Calu3 (cell line): ENCODE measurements at regions not wholly inside any gene's neighbourhood (a gene's known extent, or its start where the extent isn't known, plus 50 kb on each side); places are given as distances from the start of the nearest gene placed in this dataset.
"Not testable (repeated sequence)": the region's sequence is repeated elsewhere in the genome, so short reads cannot be mapped to it uniquely, and the experiment has no call there.

Source experiments
- BruUV-seq: library from RNA; stranded (reverse); fragments of 400-500 nt; replicated peaks from 2 replicates; lab custom pipeline; 2021; lab: Mats Ljungman, UMichigan
- CTCF ChIA-PET: fragments of 300-600 bp; sonication (Branson Sonifier 250); formaldehyde crosslinking; loops from one replicate; lab custom pipeline; 2022; ENCODE audit warnings: antibody characterized with exemption; lab: Charles Lee
- DNase-seq: peaks from one replicate; pipeline ENCODE4 v3.0.0; 2022
- H3K27ac Mint-ChIP-seq: one replicate; pipeline ENCODE4 v1.8.0; 2022; ENCODE audit warnings: mixed read lengths; ENCODE audit not compliant: unreplicated experiment
- H3K27me3 Mint-ChIP-seq: one replicate; pipeline ENCODE4 v1.8.0; 2022; ENCODE audit warnings: mixed read lengths; ENCODE audit not compliant: unreplicated experiment
- H3K36me3 Mint-ChIP-seq: one replicate; pipeline ENCODE4 v1.8.0; 2022; ENCODE audit warnings: mild to moderate bottlenecking, moderate library complexity, mixed read lengths; ENCODE audit not compliant: insufficient read depth, unreplicated experiment
- H3K4me1 Mint-ChIP-seq: one replicate; pipeline ENCODE4 v1.8.0; 2022; ENCODE audit warnings: mild to moderate bottlenecking, low read depth, mixed read lengths; ENCODE audit not compliant: unreplicated experiment
- H3K4me3 Mint-ChIP-seq: one replicate; pipeline ENCODE4 v1.8.0; 2022; ENCODE audit warnings: mild to moderate bottlenecking, low read depth, moderate library complexity, mixed read lengths; ENCODE audit not compliant: unreplicated experiment
- H3K9me3 Mint-ChIP-seq: one replicate; pipeline ENCODE4 v1.8.0; 2022; ENCODE audit warnings: low read depth, mixed read lengths; ENCODE audit not compliant: unreplicated experiment
- intact Hi-C: fragments of 100-400 bp; cut with micrococcal nuclease; formaldehyde crosslinking; loops from one replicate; pipeline ENCODE4 v1.10.0; 2022; ENCODE audit not compliant: unreplicated experiment
- TF ChIP-seq, protein P1 (sequence below): fragments of 200-600 bp; IDR thresholded peaks from one replicate; pipeline ENCODE4 v1.8.0; 2022; ENCODE audit warnings: antibody characterized with exemption; ENCODE audit not compliant: unreplicated experiment

DNA sequence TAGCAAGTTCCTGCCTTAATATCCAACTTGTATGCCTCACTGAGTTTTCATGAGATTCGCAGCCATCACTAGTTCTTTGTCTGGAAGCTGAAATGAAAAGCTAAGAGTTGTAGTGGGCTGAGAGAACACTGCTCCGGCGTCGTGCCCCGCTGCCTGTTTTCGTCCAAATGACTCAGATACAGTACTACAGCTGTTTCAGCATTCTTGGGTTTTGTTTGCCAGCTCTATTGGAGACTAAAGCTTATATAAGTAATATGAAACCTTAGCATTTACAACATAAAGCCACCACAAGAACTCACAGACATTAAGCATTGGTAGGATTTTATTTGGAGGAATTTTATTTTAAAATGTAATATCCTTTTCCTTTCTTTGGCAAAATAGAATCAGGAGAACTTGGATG lies 299.7 kb downstream of the DLEU7 start:
- CTCF ChIA-PET = no interaction called here
- H3K4me3 Mint-ChIP-seq = no peak overlapping the region
- intact Hi-C loops = no loop called here
- TF ChIP-seq, protein P1, sequence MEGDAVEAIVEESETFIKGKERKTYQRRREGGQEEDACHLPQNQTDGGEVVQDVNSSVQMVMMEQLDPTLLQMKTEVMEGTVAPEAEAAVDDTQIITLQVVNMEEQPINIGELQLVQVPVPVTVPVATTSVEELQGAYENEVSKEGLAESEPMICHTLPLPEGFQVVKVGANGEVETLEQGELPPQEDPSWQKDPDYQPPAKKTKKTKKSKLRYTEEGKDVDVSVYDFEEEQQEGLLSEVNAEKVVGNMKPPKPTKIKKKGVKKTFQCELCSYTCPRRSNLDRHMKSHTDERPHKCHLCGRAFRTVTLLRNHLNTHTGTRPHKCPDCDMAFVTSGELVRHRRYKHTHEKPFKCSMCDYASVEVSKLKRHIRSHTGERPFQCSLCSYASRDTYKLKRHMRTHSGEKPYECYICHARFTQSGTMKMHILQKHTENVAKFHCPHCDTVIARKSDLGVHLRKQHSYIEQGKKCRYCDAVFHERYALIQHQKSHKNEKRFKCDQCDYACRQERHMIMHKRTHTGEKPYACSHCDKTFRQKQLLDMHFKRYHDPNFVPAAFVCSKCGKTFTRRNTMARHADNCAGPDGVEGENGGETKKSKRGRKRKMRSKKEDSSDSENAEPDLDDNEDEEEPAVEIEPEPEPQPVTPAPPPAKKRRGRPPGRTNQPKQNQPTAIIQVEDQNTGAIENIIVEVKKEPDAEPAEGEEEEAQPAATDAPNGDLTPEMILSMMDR = no peak
- H3K4me1 Mint-ChIP-seq = no peaks in the 10 kb centered on the region
- no peaks in the 10 kb centered on the region for H3K36me3 Mint-ChIP-seq
- no TSS peak for BruUV-seq
- DNase-seq = no peak
- H3K27me3 Mint-ChIP-seq = no peaks in the 10 kb centered on the region
- H3K27ac Mint-ChIP-seq = no peak overlapping the region
- no peaks in the 10 kb centered on the region for H3K9me3 Mint-ChIP-seq

DNA sequence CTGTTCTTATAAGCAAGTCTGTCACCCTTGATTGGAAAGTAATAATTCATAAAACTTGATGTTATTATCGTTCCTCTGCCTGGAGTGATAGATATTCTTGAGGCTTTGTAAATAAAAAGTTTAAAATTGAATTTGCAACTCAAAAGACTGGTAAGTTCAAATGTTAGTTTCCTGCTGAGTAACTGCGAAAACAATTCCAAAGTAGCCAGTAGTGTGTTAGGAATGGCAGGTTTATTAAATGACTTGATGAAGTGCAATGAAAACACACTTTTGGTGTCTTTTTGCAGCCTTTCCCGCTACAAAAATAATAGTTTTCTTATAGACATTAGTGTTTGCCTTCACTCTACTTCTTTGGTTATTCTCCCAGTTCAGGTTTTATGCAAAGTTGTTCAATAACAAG lies 299.3 kb downstream of the DLEU7 start:
- CTCF ChIA-PET = no interaction called here
- H3K36me3 Mint-ChIP-seq = no peaks in the 10 kb centered on the region
- H3K27ac Mint-ChIP-seq = no peak overlapping the region
- no peaks in the 10 kb centered on the region for H3K4me1 Mint-ChIP-seq
- H3K9me3 Mint-ChIP-seq = no peaks in the 10 kb centered on the region
- H3K27me3 Mint-ChIP-seq = no peaks in the 10 kb centered on the region
- no peak for DNase-seq
- BruUV-seq = no TSS peak
- intact Hi-C loops = no loop called here
- TF ChIP-seq, protein P1 = no peak
- H3K4me3 Mint-ChIP-seq = no peak overlapping the region

DNA sequence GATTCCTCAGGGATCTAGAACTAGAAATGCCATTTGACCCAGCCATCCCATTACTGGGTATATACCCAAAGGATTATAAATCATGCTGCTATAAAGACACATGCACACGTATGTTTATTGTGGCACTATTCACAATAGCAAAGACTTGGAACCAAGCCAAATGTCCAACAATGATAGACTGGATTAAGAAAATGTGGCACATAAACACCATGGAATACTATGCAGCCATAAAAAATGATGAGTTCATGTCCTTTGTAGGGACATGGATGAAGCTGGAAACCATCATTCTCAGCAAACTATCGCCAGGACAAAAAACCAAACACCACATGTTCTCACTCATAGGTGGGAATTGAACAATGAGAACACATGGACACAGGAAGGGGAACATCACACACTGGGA lies 296.3 kb downstream of the DLEU7 start:
- intact Hi-C loops, H3K9me3 Mint-ChIP-seq, H3K27me3 Mint-ChIP-seq, H3K27ac Mint-ChIP-seq, H3K4me1 Mint-ChIP-seq, CTCF ChIA-PET, H3K4me3 Mint-ChIP-seq, H3K36me3 Mint-ChIP-seq, BruUV-seq, DNase-seq: not testable (repeated sequence)

DNA sequence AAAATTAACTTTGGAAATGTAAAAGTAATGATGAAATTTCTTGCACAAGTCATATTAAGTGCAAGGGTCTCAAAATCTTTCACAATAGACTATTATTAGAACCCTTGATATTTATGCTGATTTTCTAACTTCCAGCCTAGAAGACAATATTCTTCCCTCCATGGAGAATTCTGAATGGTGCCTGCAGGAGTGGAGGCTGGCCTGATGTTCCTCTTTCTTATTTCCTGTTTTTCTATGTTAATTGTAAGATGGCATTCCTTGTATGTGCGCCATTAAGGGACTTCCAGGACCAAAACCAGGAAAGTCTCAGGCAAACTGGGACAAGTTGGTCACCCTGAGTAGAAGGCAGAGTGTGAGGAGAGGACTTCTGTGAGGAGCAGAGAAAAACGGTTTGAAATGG lies 294.9 kb downstream of the DLEU7 start:
- no peak for DNase-seq
- BruUV-seq = no TSS peak
- Mint-ChIP-seq H3K27me3 (no peaks in the 10 kb centered on the region), H3K27ac (no peak overlapping the region), H3K4me3 (no peak overlapping the region), H3K4me1 (no peaks in the 10 kb centered on the region), H3K9me3 (no peaks in the 10 kb centered on the region), H3K36me3 (no peaks in the 10 kb centered on the region)
- intact Hi-C loops = no loop called here
- TF ChIP-seq, protein P1 = no peak
- CTCF ChIA-PET = no interaction called here

DNA sequence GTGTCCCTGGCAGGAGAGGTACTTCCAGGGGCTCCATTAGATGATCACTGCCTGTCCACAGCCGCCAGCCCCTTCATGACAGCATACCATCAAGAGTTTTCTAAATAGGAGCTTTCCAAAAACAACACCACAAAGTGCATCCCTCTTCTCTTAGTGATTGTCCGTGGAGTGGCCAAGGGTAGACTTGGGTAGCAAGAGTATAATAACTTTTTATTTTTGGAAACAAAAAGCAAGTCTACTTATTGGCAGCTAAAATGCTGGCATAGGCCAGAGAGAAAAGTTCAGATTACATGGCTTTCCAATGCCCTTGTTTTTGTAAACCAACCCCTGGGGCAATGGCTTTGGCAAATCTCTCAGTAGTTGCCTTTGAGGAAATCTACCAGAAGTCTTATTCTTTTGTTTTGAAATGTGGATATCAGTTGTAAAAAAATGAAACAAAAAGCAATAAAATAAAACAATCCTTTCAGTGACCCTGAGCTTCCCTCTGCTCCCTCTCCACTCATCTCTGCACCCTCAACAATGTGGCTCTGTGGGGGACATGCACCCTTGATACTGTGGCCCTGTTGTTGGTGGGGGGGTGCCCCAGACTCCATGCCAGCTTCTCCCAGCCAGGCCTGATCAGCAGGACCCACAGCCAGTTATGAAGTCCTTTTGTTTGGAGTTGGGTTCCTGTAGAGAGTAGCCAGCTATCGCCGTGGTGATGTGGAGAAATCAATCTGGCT lies 294.1 kb downstream of the DLEU7 start:
- TF ChIP-seq, protein P1 = no peak
- H3K9me3 Mint-ChIP-seq = no peaks in the 10 kb centered on the region
- BruUV-seq = no TSS peak
- no peaks in the 10 kb centered on the region for H3K27me3 Mint-ChIP-seq
- H3K4me1 Mint-ChIP-seq = no peaks in the 10 kb centered on the region
- H3K36me3 Mint-ChIP-seq = no peaks in the 10 kb centered on the region
- DNase-seq = no peak
- H3K4me3 Mint-ChIP-seq = no peak overlapping the region
- CTCF ChIA-PET = no interaction called here
- no peak overlapping the region for H3K27ac Mint-ChIP-seq
- intact Hi-C loops = no loop called here
